Thyroid gland (tissue), 4 donors: ENCODE measurements at regions not wholly inside any gene's neighbourhood (a gene's known extent, or its start where the extent isn't known, plus 50 kb on each side); places are given as distances from the start of the nearest gene placed in this dataset.

Experiments used
- DNase-seq, 2 donors: peaks; one replicate each; pipeline ENCODE4 v3.0.0-alpha.2; 2019
- H3K27ac ChIP-seq, 3 donors: fragments of 200-600 bp; sonication (generic); 1 replicate in 2 of 3; 2 replicates in 1 of 3; pipeline ENCODE4 v1.5.1; 2016 to 2019; ENCODE audit warnings: mild to moderate bottlenecking in 1 of 3, moderate library complexity in 1 of 3
- H3K27me3 ChIP-seq: fragments of 200-600 bp; sonication (generic); one replicate; pipeline ENCODE4 v1.5.1; 2019
- H3K36me3 ChIP-seq, 2 donors: fragments of 200-600 bp; sonication (generic); one replicate each; pipeline ENCODE4 v1.5.1; 2016 to 2019
- H3K4me1 ChIP-seq, 2 donors: fragments of 200-600 bp; sonication (generic); one replicate each; pipeline ENCODE4 v1.5.1; 2017 to 2019
- H3K4me3 ChIP-seq, 3 donors: fragments of 200-600 bp; sonication (generic); replicated peaks in 1 of 3; 1 replicate in 2 of 3; 2 replicates in 1 of 3; pipeline ENCODE4 v1.5.1; 2016; ENCODE audit warnings: mild to moderate bottlenecking in 1 of 3
- H3K9me3 ChIP-seq: fragments of 200-600 bp; sonication (generic); one replicate; pipeline ENCODE4 v1.5.1; 2017
- CTCF ChIP-seq, 6 experiments: fragments of 200-600 bp in 3 of 6; fragments of 450-650 bp in 3 of 6; sonication (generic) in 3 of 6; IDR thresholded peaks; one replicate each; pipeline ENCODE4 v1.5.1; 2016 to 2019; ENCODE audit warnings: antibody characterized with exemption in 6 of 6, mild to moderate bottlenecking in 2 of 6, inconsistent platforms in 1 of 6, moderate library complexity in 1 of 6
- POLR2A ChIP-seq, 2 donors: fragments of 450-650 bp; IDR thresholded peaks; one replicate each; pipeline ENCODE4 v1.6.1; 2017; ENCODE audit warnings: antibody characterized with exemption in 2 of 2, mild to moderate bottlenecking in 2 of 2, moderate library complexity in 1 of 2
- WGBS, 2 donors: methylation state at CpG; one replicate each; pipeline ENCODE4 v1.1.5; 2017; 5-methylcytosine and 5-hydroxymethylcytosine counted together
- intact Hi-C: fragments of 100-400 bp; cut with DNase I; formaldehyde crosslinking; loops from one replicate; pipeline ENCODE4 v1.15.1; 2023

DNA sequence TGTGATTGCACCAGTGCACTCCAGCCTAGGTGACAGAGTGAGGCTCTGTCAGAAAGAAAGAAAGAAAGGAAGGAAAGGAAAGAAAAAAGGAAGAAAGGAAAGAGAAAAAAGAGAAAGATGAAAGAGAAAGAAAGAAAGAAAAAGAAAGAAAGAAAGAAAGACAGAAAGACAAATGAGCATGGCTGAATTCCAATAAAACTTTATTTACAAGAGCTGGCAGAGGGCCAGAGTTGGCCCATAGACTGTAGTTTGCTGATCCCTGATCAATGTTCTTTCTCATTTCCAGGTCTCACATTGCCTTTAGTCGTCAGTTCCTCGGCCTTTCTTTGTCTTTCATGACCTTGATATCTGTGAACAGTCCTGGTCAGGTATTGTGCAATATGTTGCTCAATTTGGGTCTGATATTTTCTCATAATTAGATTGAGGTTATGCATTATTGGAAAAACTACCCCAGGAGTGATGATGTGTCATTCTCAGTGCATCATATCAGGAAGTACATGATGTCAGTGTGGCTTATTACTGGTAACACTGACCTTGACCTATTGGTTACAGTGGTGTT lies 68.5 kb upstream of the MED9 start:
- H3K4me1 ChIP-seq: no peaks in the 10 kb centered on the region
- WGBS, 2 donors: 88 to 92% methylated on average over 2 of the region's 2 CpGs
- intact Hi-C loops: no loop called here
- no peak overlapping the region for H3K4me3 ChIP-seq
- H3K9me3 ChIP-seq: no peaks in the 10 kb centered on the region
- no peaks in the 10 kb centered on the region for H3K27me3 ChIP-seq
- no peak for DNase-seq
- H3K36me3 ChIP-seq: no peaks in the 10 kb centered on the region
- TF ChIP-seq POLR2A (IDR thresholded peaks at IDR 0.05): no peak
- TF ChIP-seq CTCF (IDR thresholded peaks at IDR 0.05): no peak
- no peak overlapping the region for H3K27ac ChIP-seq

DNA sequence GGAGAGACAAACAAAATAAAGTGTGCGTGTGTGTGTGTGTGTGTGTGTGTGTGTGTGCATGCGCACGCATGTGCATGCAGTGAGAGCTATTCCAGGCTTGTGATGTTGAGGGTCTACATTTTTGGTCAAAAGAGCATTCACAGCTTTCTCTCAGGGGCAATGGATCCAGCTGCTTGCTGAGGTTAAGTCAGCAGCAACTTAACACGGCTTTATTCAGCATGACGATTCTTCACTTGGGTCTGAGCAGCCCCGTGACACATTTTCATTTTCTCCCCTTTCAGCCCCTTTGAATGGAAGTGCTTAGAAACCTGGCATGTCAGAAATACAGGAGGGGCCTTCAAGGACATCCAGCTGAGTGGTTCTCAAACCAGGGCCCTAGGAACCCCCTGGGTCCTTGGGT lies 66.4 kb upstream of the MED9 start:
- intact Hi-C loops: loop anchor here (10.0 kb wide), 1 partner anchor 64 kb away; the partner anchor contains the start of gene MED9
- no peak overlapping the region for H3K27ac ChIP-seq
- no peak for TF ChIP-seq CTCF (IDR thresholded peaks at IDR 0.05)
- no peaks in the 10 kb centered on the region for H3K36me3 ChIP-seq
- H3K4me3 ChIP-seq: no peak overlapping the region
- peaks cover 16% of the 10 kb centered on the region in 2 donors for H3K4me1 ChIP-seq
- no peaks in the 10 kb centered on the region for H3K27me3 ChIP-seq
- DNase-seq: no peak
- WGBS, 2 donors: 67 to 88% methylated on average over 6 of the region's 6 CpGs
- no peaks in the 10 kb centered on the region for H3K9me3 ChIP-seq

GRCh38 chr17:17411692-17412091 lies 65.1 kb upstream of the MED9 start:
- Histone ChIP-seq H3K36me3 (no peaks in the 10 kb centered on the region), H3K4me1 (peaks cover 30% of the 10 kb centered on the region in 2 donors), H3K27me3 (no peaks in the 10 kb centered on the region), H3K4me3 (no peak overlapping the region), H3K9me3 (no peaks in the 10 kb centered on the region), H3K27ac (no peak overlapping the region)
- no peak for DNase-seq
- TF ChIP-seq CTCF (IDR thresholded peaks at IDR 0.05): no peak
- TF ChIP-seq POLR2A (IDR thresholded peaks at IDR 0.05): no peak
- intact Hi-C loops: loop anchor here (10.0 kb wide), 1 partner anchor 63 kb away; the partner anchor contains the start of gene MED9

DNA sequence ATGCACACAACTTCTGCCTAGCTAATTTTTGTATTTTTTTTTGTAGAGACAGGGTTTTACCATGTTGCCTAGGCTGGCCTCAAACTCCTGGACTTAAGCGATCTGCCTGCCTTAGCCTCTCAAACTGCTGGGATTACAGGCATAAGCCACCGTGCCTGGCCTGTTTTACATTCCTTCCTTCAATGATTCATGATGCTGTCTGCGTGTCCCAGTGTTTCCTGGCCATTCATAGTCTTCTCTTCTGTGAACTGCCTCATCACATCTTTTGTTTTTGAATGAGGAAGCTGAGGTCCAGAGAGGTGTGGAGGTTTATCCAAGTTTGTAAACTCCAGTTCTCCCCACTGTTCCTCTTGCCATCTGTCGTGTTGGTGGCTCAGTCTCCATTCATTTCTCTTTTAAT lies 64.5 kb upstream of the MED9 start:
- DNase-seq: no peak
- TF ChIP-seq CTCF (IDR thresholded peaks at IDR 0.05): no peak
- no peak for TF ChIP-seq POLR2A (IDR thresholded peaks at IDR 0.05)
- WGBS, 2 donors: 75 to 79% methylated on average over 4 of the region's 4 CpGs
- H3K27ac ChIP-seq: no peak overlapping the region
- H3K4me1 ChIP-seq: peaks cover 34 to 35% of the 10 kb centered on the region in 2 donors
- intact Hi-C loops: loop anchor here (10.0 kb wide), 1 partner anchor 62 kb away; the partner anchor contains the start of gene MED9
- no peak overlapping the region for H3K4me3 ChIP-seq
- H3K27me3 ChIP-seq: no peaks in the 10 kb centered on the region
- no peaks in the 10 kb centered on the region for H3K9me3 ChIP-seq
- no peaks in the 10 kb centered on the region for H3K36me3 ChIP-seq

DNA sequence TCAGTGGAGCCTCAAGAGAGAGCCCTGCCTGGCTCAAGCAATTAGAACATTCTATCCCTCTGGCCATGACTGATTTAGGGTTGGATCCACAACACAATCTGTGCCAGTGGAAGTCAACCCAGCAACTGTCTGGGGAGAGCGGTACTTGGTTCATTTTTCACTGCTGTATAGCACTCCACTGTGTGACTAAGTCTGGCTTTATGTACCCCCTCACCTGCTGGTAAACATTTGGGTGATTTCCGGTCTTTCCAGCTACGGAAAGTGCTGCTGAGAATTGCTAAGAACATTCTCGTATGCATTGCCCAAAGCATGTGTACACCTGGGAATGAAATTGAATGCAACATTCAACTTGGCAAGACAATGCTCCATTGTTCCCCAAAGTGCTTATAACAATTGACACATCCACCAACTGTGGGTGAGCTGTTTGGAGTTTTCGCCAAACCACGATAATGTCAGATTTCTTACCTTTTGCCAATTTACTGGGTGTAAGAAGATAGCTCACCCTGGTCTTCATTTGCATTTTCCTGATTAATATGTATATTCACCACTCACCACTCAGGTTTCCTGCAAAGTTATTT lies 63.5 kb upstream of the MED9 start:
- Histone ChIP-seq H3K4me1 (peaks cover 35% of the 10 kb centered on the region in 2 donors), H3K4me3 (no peak overlapping the region), H3K27ac (peak overlapping the region in 2 of 3 donors; percentile 38 to 78), H3K36me3 (no peaks in the 10 kb centered on the region), H3K27me3 (no peaks in the 10 kb centered on the region), H3K9me3 (no peaks in the 10 kb centered on the region)
- TF ChIP-seq CTCF (IDR thresholded peaks at IDR 0.05): no peak
- TF ChIP-seq POLR2A (IDR thresholded peaks at IDR 0.05): no peak
- intact Hi-C loops: loop anchor here (10.0 kb wide), 1 partner anchor 61 kb away; the partner anchor contains the start of gene MED9
- DNase-seq: no peak
- WGBS, 2 donors: 77 to 85% methylated on average over 5 to 6 of the region's 6 CpGs
